ENCODE measurements at regions not wholly inside any gene's neighbourhood (a gene's known extent, or its start where the extent isn't known, plus 50 kb on each side); places are given as distances from the start of the nearest gene placed in this dataset.
"Not testable (repeated sequence)": the region's sequence is repeated elsewhere in the genome, so short reads cannot be mapped to it uniquely, and the experiment has no call there.

GRCh38 chr7:67316902-67317301 lies 320.3 kb downstream of the TYW1 start:
- TF ChIP-seq CTCF (IDR thresholded peaks at IDR 0.05; ENCODE audit: low read depth, low read length); EZH2phosphoT487 (IDR thresholded peaks at IDR 0.05; ENCODE audit: low read depth): not testable (repeated sequence)

Data from OCI-LY3 (cell line).